NCI-H2107 (cell line): ENCODE measurements at regions not wholly inside any gene's neighbourhood (a gene's known extent, or its start where the extent isn't known, plus 50 kb on each side); places are given as distances from the start of the nearest gene placed in this dataset.

Source experiments
- DNase-seq: peaks from one replicate; lab custom pipeline; 2025; lab: John Stamatoyannopoulos, UW

GRCh38 chr4:115929373-115929772 lies 816.0 kb upstream of the NDST4 start:
- no peak for DNase-seq

DNA sequence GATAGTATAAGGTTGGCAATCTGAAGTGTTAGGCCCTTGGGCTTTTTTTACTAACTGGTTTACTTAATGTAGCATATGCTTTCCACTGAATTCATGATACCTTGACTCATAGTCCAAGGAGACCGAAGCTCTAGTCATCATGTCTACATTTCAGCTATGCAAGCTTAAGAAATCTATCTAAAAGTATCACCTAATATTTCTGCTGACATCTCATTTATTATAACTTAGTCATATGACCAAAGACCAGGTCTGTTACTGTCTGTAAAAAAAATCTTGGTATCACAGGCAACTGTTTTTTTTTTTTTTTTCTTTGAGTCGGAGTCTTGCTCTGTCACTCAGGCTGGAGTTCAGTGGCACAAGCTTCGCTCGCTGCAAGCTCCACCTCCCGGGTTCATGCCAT lies 814.0 kb upstream of the NDST4 start:
- no peak for DNase-seq

GRCh38 chr4:115923152-115923551 lies 809.7 kb upstream of the NDST4 start:
- DNase-seq: no peak

GRCh38 chr4:115920637-115921036 lies 807.2 kb upstream of the NDST4 start:
- DNase-seq: no peak

GRCh38 chr4:115918149-115918548 lies 804.7 kb upstream of the NDST4 start:
- no peak for DNase-seq

GRCh38 chr4:115906428-115906827 lies 793.0 kb upstream of the NDST4 start:
- DNase-seq: no peak

- no peak for DNase-seq
These were observed 770.4 kb upstream of the NDST4 start for GRCh38 chr4:115883847-115884246.

- no peak for DNase-seq
These were observed 769.8 kb upstream of the NDST4 start for GRCh38 chr4:115883231-115883630.

DNA sequence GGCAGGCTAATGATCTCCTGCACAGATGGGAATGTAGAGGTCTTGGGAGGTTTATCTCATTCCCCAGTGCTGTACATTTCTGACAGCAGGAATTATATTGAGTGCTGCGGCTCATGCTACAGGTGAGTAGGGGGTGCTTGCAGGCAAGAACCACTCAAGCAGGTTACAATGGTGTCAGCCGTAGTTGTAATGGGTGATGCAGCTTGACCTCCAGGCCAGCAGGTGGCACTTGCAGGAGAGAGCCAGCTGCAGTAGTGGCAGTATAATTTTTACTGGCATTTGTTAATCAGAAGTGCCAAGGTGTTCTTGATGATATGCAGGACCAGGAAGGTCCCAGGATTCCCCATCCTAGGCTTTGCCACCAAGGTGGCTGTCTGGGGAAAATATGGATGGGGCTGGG lies 759.6 kb upstream of the NDST4 start:
- no peak for DNase-seq

DNA sequence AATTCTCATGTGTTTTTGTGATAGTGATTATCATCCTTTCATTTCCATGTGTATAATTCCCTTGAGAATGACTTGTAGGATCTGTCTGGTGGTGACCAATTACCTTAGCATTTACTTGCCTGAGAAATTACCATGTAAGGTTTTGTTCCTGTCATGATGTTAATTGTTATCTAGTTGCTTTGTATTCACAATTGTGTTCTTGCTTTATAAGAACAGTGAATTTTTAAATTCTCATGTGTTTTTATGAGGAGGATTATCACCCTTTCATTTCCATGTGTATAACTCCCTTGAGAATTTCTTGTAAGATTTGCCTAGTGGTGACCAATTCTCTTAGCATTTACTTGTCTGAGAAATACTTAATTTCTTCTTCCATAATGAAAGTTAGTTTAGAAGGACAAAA lies 758.2 kb upstream of the NDST4 start:
- no peak for DNase-seq

- no peak for DNase-seq
These were observed 753.0 kb upstream of the NDST4 start for GRCh38 chr4:115866364-115866896.

GRCh38 chr4:115865736-115866135 lies 752.3 kb upstream of the NDST4 start:
- DNase-seq: no peak

DNA sequence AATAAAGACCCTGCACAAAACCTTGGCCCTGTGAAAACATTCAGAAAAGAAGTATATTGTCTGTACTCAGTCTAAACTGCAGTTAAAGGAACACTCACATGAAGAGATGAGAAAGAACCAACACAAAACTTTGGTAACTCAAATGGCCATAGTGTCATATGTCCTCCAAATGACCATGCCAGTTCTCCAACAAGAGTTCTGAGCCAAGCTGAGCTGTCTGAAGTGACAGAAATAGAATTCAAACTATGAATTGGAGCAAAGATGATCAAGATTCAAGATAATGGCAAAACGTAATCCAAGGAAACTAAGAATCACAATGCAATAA lies 739.3 kb upstream of the NDST4 start:
- DNase-seq: no peak

GRCh38 chr4:115851918-115852766 lies 738.7 kb upstream of the NDST4 start:
- peak; percentile 4 for DNase-seq

- no peak for DNase-seq
These were observed 737.5 kb upstream of the NDST4 start for GRCh38 chr4:115850799-115851509.

DNA sequence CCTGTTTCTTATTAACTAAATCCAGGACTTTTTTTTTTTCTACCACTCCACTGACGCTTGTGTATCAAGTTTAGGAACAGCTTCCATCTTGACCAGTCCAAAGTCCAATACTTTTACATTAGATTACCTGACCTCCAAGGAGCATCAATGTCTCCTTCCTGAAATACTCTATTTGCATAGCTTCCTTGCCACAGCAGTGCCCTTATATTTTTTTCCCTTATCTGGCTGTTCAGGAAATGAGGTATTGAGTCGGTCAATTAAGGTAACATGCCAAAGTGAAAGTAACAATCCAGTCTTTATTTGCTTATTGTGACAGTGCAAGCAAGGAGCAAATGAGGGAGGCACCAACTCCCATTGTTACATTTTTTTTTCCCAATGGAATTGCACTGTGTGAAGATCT lies 730.8 kb upstream of the NDST4 start:
- DNase-seq: no peak

DNA sequence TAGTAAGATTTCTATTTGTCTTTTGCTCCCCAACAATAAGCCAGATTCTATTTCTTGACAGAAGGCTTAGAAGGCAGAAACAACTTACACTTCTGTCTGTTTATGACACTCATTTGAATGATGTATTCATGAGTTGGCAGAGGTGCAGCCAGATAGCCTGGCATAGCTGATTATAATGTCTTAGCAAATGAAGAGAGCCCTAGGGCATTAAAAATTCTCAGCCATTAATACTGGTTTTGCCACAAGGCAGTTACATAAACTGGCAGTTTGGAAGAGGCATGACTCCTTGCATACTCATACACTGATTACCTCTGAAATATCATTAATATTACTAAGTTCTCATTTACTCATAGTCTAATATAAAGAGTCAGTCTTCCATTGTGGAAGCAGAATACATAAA lies 728.5 kb upstream of the NDST4 start:
- no peak for DNase-seq

GRCh38 chr4:115834441-115834840 lies 721.0 kb upstream of the NDST4 start:
- DNase-seq: no peak

DNA sequence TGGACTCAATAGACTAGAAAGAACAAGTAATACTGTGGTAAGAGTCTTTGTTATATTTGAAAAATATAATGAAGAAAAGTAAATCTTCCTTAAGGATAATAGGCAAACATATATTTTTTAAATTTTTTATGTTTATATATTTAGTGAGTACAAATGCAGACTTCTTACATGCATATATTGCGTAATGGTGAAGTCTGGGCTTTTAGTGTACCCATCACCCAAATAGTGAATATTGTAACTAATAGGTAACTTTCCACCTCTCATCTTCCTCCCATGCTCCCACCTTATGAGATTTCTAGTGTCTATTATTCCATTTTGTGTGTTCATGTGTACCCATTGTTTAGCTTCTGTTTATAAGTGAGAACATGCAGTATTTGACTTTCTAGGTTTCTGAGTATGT lies 711.2 kb upstream of the NDST4 start:
- no peak for DNase-seq

DNA sequence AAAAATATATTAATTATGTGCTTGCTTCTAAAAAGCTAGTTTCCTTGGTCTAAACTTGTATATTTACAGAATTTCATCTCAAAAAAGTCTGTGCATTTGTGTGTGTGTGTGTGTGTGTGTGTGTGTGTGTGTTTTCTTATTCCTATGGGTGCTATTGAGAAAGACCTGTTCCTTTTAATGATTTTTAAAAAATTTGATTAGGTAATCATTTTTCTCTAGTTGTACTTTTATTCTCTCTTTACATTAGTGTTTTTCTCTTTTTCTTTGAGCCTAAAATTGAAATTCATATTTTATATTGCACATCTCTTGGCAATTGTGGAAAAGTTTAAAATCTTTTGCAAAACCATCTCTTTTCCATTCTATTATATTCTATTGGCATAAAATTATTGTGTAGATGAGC lies 690.4 kb upstream of the NDST4 start:
- no peak for DNase-seq

DNA sequence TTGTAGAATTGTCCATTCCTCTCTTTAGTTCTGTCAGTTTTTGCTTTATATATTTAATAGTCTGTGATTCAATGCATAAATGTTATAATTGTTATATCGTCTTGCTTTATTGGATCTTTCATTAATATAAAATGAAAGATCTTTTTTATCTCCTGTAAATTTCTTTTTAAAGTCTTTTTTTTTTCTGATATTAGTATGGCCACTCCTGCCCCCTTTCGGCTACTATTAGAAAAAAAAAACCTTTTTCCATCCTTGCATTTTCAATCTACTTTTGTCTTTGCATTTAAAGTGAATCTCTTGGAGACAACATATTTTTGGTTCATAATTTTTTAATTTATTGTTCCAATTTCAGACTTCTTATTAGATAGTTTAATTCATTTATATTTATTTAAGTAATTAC lies 677.4 kb upstream of the NDST4 start:
- no peak for DNase-seq

- no peak for DNase-seq
These were observed 668.2 kb upstream of the NDST4 start for GRCh38 chr4:115781528-115782146.

- no peak for DNase-seq
These were observed 667.4 kb upstream of the NDST4 start for GRCh38 chr4:115780835-115781234.
